Spleen (tissue), 7 donors: ENCODE measurements at regions not wholly inside any gene's neighbourhood (a gene's known extent, or its start where the extent isn't known, plus 50 kb on each side); places are given as distances from the start of the nearest gene placed in this dataset.

Experiments
- POLR2A ChIP-seq, 3 donors: fragments of 450-650 bp; IDR thresholded peaks; one replicate each; pipeline ENCODE4 v1.5.1; 2017; ENCODE audit warnings: antibody characterized with exemption in 3 of 3, mild to moderate bottlenecking in 1 of 3
- TF ChIP-seq, protein P1 (sequence below), 11 experiments: fragments of 200-600 bp in 7 of 11; fragments of 450-650 bp in 4 of 11; sonication (generic) in 4 of 11; IDR thresholded peaks in 8 of 11; conservative IDR thresholded peaks in 3 of 11; 1 replicate in 7 of 11; 2 replicates in 4 of 11; pipeline versions ENCODE4 v1.4.0 to v1.8.0; 2016 to 2021; ENCODE audit warnings: antibody characterized with exemption in 11 of 11, inconsistent platforms in 4 of 11, mild to moderate bottlenecking in 1 of 11
- donor health status: DM: no; HTN: no; CAD: no; lungs with moderate emphysema.
- donor health status: DM: no; HTN: no; CAD: no.
- donor health status: DM: no; HTN: no; CAD: no.

DNA sequence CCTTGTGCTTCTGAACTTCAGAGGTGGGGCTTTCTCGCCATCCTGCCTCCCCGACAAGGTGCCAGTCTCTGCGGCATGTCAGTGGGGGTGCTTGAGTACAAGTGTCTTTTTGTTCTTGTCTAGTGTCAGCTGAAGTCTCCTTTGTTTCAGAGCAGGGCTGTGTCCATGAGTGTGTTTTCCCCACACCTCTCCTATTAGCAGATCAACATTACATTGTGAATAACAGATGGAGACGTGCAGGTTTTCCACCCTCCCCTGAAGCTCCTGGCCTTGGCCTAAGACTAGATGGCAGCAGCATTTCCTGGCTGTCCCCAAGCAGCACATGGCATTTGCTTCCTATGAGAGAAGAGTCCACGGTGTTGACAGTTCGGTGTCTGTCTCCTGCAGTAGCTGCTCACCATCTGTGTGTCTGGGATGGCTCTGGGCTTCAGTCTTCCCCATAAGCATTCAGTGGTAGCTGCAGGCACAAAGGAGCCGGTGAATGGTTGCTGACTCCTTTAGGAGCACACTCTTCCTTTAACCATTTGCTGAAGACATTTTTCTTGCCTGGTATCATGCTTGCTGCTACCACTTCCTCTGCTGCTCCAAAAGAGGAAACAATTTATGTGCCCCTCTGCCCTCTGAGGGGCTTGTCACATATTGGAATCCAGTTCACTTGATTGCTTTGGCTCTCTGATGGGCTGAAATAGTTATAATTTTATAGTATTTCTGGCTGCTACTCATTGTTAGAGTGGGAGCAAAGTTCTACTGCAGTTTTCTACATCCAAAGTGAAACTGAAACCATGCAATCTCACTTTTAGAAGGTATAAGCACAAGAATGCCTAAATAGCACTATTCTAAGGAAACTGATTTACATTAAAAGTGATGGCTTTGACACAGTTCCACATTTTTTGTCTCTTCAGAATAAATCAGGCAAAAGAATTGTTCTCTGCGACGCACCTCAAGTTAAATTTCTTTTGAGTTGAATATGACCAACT, 913.0 kb downstream of the C6orf118 start:
- TF ChIP-seq, protein P1, sequence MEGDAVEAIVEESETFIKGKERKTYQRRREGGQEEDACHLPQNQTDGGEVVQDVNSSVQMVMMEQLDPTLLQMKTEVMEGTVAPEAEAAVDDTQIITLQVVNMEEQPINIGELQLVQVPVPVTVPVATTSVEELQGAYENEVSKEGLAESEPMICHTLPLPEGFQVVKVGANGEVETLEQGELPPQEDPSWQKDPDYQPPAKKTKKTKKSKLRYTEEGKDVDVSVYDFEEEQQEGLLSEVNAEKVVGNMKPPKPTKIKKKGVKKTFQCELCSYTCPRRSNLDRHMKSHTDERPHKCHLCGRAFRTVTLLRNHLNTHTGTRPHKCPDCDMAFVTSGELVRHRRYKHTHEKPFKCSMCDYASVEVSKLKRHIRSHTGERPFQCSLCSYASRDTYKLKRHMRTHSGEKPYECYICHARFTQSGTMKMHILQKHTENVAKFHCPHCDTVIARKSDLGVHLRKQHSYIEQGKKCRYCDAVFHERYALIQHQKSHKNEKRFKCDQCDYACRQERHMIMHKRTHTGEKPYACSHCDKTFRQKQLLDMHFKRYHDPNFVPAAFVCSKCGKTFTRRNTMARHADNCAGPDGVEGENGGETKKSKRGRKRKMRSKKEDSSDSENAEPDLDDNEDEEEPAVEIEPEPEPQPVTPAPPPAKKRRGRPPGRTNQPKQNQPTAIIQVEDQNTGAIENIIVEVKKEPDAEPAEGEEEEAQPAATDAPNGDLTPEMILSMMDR (IDR thresholded peaks at IDR 0.05 in 8 of 11, conservative IDR thresholded peaks at IDR 0.05 in 3 of 11), result no peak
- TF ChIP-seq POLR2A (IDR thresholded peaks at IDR 0.05), result no peak
